ENCODE measurements at regions not wholly inside any gene's neighbourhood (a gene's known extent, or its start where the extent isn't known, plus 50 kb on each side); places are given as distances from the start of the nearest gene placed in this dataset.

- DNase-seq (ENCODE audit: low spot score): no peak
Measured at GRCh38 chr18:28406533-28406932, 229.6 kb upstream of the CDH2 start.

- DNase-seq (ENCODE audit: low spot score): no peak
Measured at GRCh38 chr18:28404694-28405093, 227.8 kb upstream of the CDH2 start.

- no peak for DNase-seq (ENCODE audit: low spot score)
Measured at GRCh38 chr18:28399781-28400362, 222.9 kb upstream of the CDH2 start.

GRCh38 chr18:28398471-28398870, 221.5 kb upstream of the CDH2 start:
- no peak for DNase-seq (ENCODE audit: low spot score)

- DNase-seq (ENCODE audit: low spot score): no peak
Measured at GRCh38 chr18:28390022-28390421, 213.1 kb upstream of the CDH2 start.

- no peak for DNase-seq (ENCODE audit: low spot score)
Measured at GRCh38 chr18:28382215-28382879, 205.4 kb upstream of the CDH2 start.

- DNase-seq (ENCODE audit: low spot score): no peak
Measured at GRCh38 chr18:28372186-28372585, 195.3 kb upstream of the CDH2 start.

GRCh38 chr18:28366676-28367075, 189.7 kb upstream of the CDH2 start:
- no peak for DNase-seq (ENCODE audit: low spot score)

GRCh38 chr18:28365411-28365831, 188.5 kb upstream of the CDH2 start:
- DNase-seq (ENCODE audit: low spot score): peak; percentile 3

- DNase-seq (ENCODE audit: low spot score): no peak
Measured at GRCh38 chr18:28363124-28363523, 186.2 kb upstream of the CDH2 start.

- no peak for DNase-seq (ENCODE audit: low spot score)
Measured at GRCh38 chr18:28359176-28359575, 182.2 kb upstream of the CDH2 start.

- no peak for DNase-seq (ENCODE audit: low spot score)
Measured at GRCh38 chr18:28357766-28358401, 181.0 kb upstream of the CDH2 start.

GRCh38 chr18:28350821-28351220, 173.9 kb upstream of the CDH2 start:
- DNase-seq (ENCODE audit: low spot score): no peak

- no peak for DNase-seq (ENCODE audit: low spot score)
Measured at GRCh38 chr18:28342231-28342630, 165.3 kb upstream of the CDH2 start.

- no peak for DNase-seq (ENCODE audit: low spot score)
Measured at GRCh38 chr18:28338316-28338715, 161.4 kb upstream of the CDH2 start.

- DNase-seq (ENCODE audit: low spot score): no peak
Measured at GRCh38 chr18:28334516-28334915, 157.6 kb upstream of the CDH2 start.

GRCh38 chr18:28332071-28332470, 155.1 kb upstream of the CDH2 start:
- DNase-seq (ENCODE audit: low spot score): no peak

GRCh38 chr18:28331551-28331950, 154.6 kb upstream of the CDH2 start:
- no peak for DNase-seq (ENCODE audit: low spot score)

GRCh38 chr18:28313602-28314001, 136.7 kb upstream of the CDH2 start:
- no peak for DNase-seq (ENCODE audit: low spot score)

GRCh38 chr18:28288784-28289183, 111.9 kb upstream of the CDH2 start:
- DNase-seq (ENCODE audit: low spot score): no peak

- DNase-seq (ENCODE audit: low spot score): no peak
Measured at GRCh38 chr18:28287146-28287545, 110.2 kb upstream of the CDH2 start.

GRCh38 chr18:28284132-28284531, 107.2 kb upstream of the CDH2 start:
- DNase-seq (ENCODE audit: low spot score): no peak

GRCh38 chr18:28281400-28281799, 104.5 kb upstream of the CDH2 start:
- no peak for DNase-seq (ENCODE audit: low spot score)

- no peak for DNase-seq (ENCODE audit: low spot score)
Measured at GRCh38 chr18:28269750-28270149, 92.8 kb upstream of the CDH2 start.
